OCI-LY3 (cell line): ENCODE measurements at regions not wholly inside any gene's neighbourhood (a gene's known extent, or its start where the extent isn't known, plus 50 kb on each side); places are given as distances from the start of the nearest gene placed in this dataset.
"Not testable (repeated sequence)": the region's sequence is repeated elsewhere in the genome, so short reads cannot be mapped to it uniquely, and the experiment has no call there.

ENCODE experiments used
- H2AFZ ChIP-seq: fragments of 200-600, 300-600 bp; shearing (Covaris generic); 2 replicates; pipeline ENCODE4 v1.6.0; 2014; ENCODE audit warnings: antibody characterized with exemption, low read depth, low read length
- H3K27ac ChIP-seq: fragments of 200-600, 300-600 bp; sonication (generic); 2 replicates; pipeline ENCODE4 v1.5.1; 2014; ENCODE audit warnings: mild to moderate bottlenecking, low read length, moderate library complexity, mixed read lengths
- H3K27me3 ChIP-seq: fragments of 200-600, 300-600 bp; sonication (generic); 2 replicates; pipeline ENCODE4 v1.6.1; 2014; ENCODE audit warnings: low read depth, low read length, mixed read lengths
- H3K36me3 ChIP-seq: fragments of 200-600, 300-600 bp; sonication (generic); replicated peaks from 2 replicates; pipeline ENCODE3; 2014; ENCODE audit warnings: low read depth, low read length, mixed read lengths
- H3K4me1 ChIP-seq: fragments of 300-600, 200-600 bp; sonication (generic); 2 replicates; pipeline ENCODE4 v1.6.1; 2014; ENCODE audit warnings: low read length, mixed read lengths
- H3K4me2 ChIP-seq: fragments of 200-600, 300-600 bp; sonication (generic); 2 replicates; pipeline ENCODE4 v1.6.1; 2014; ENCODE audit warnings: low read length, mixed read lengths
- H3K4me3 ChIP-seq: fragments of 300-600, 200-600 bp; sonication (generic); 2 replicates; pipeline ENCODE4 v1.5.1; 2014; ENCODE audit warnings: antibody characterized with exemption, mild to moderate bottlenecking, low read length, moderate library complexity
- H3K79me2 ChIP-seq: fragments of 300-600, 200-600 bp; shearing (Covaris generic); 2 replicates; pipeline ENCODE4 v1.6.1; 2014; ENCODE audit warnings: mild to moderate bottlenecking, low read length, mixed read lengths
- H3K9ac ChIP-seq: fragments of 300-600, 200-600 bp; shearing (Covaris generic); 2 replicates; pipeline ENCODE4 v1.6.0; 2014; ENCODE audit warnings: mild to moderate bottlenecking, low read length, moderate library complexity
- H3K9me3 ChIP-seq: fragments of 200-600, 300-600 bp; shearing (Covaris generic); 2 replicates; pipeline ENCODE4 v1.6.1; 2014; ENCODE audit warnings: low read length, mixed read lengths; ENCODE audit not compliant: insufficient read depth
- H4K20me1 ChIP-seq: fragments of 200-600, 300-600 bp; sonication (generic); 2 replicates; pipeline ENCODE4 v1.6.1; 2016; ENCODE audit warnings: low read length, mixed read lengths; ENCODE audit not compliant: insufficient read depth
- CTCF ChIP-seq: fragments of 200-600, 300-600 bp; sonication (generic); IDR thresholded peaks from 2 replicates; pipeline ENCODE4 v1.5.1; 2014; ENCODE audit warnings: antibody characterized with exemption, low read length, low read depth
- EZH2phosphoT487 ChIP-seq: fragments of 200-600 bp; shearing (Covaris generic); IDR thresholded peaks from 2 replicates; pipeline ENCODE4 v1.6.1; 2018; ENCODE audit warnings: antibody characterized with exemption, mixed run types, low read depth

GRCh38 chr20:53647286-53647821, 53.7 kb upstream of the ZNF217 start:
- Histone ChIP-seq H2AFZ (no peak overlapping the region), H3K4me1 (peaks cover 24% of the 10 kb centered on the region), H3K4me3 (no peak overlapping the region), H3K79me2 (no peaks in the 10 kb centered on the region), H3K4me2 (no peak overlapping the region), H3K27ac (no peak overlapping the region), H3K36me3 (no peaks in the 10 kb centered on the region), H4K20me1 (no peaks in the 10 kb centered on the region), H3K27me3 (no peaks in the 10 kb centered on the region), H3K9ac (no peak overlapping the region), H3K9me3 (no peaks in the 10 kb centered on the region)
- TF ChIP-seq CTCF (no peak), EZH2phosphoT487 (no peak)

- no peak overlapping the region for H2AFZ ChIP-seq
- no peak overlapping the region for H3K27ac ChIP-seq
- H4K20me1 ChIP-seq, result no peaks in the 10 kb centered on the region
- H3K9ac ChIP-seq, result no peak overlapping the region
- H3K4me3 ChIP-seq, result no peak overlapping the region
- H3K4me1 ChIP-seq, result peaks cover 21% of the 10 kb centered on the region
- no peaks in the 10 kb centered on the region for H3K9me3 ChIP-seq
- TF ChIP-seq CTCF (no peak), EZH2phosphoT487 (no peak)
- no peaks in the 10 kb centered on the region for H3K27me3 ChIP-seq
- no peaks in the 10 kb centered on the region for H3K36me3 ChIP-seq
- H3K79me2 ChIP-seq, result no peaks in the 10 kb centered on the region
- H3K4me2 ChIP-seq, result no peak overlapping the region
Measured at GRCh38 chr20:53646550-53646949, 52.9 kb upstream of the ZNF217 start.

DNA sequence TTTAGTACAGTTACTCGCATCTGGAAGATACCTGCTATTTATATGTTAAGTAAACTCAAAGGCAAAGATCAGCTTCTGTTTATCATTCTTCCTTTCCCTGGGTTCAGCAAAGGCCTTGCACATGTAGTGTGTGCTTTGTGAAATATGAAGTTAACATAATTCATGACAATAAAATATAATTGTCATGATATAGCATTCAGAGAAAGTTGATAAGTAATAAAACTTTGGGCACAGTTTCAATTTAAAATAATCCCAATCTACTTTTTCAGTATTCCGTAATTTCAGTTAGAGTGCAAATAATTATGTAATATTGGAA, 51.9 kb upstream of the ZNF217 start:
- no peaks in the 10 kb centered on the region for H4K20me1 ChIP-seq
- H3K9me3 ChIP-seq, result no peaks in the 10 kb centered on the region
- H3K4me1 ChIP-seq, result peaks cover 21% of the 10 kb centered on the region
- H3K4me3 ChIP-seq, result no peak overlapping the region
- no peak overlapping the region for H3K4me2 ChIP-seq
- H3K27ac ChIP-seq, result no peak overlapping the region
- H3K9ac ChIP-seq, result no peak overlapping the region
- H3K36me3 ChIP-seq, result no peaks in the 10 kb centered on the region
- no peaks in the 10 kb centered on the region for H3K79me2 ChIP-seq
- H2AFZ ChIP-seq, result no peak overlapping the region
- TF ChIP-seq CTCF (no peak), EZH2phosphoT487 (no peak)
- H3K27me3 ChIP-seq, result no peaks in the 10 kb centered on the region

- not testable (repeated sequence) for H3K27ac ChIP-seq, H4K20me1 ChIP-seq, H3K36me3 ChIP-seq, H3K9ac ChIP-seq, H3K9me3 ChIP-seq, H3K27me3 ChIP-seq, H2AFZ ChIP-seq, H3K79me2 ChIP-seq, H3K4me3 ChIP-seq, H3K4me2 ChIP-seq
- peaks cover 21% of the 10 kb centered on the region for H3K4me1 ChIP-seq
Measured at GRCh38 chr20:53644108-53644507, 50.5 kb upstream of the ZNF217 start.
